Left lung (tissue), 4 donors: ENCODE measurements at regions not wholly inside any gene's neighbourhood (a gene's known extent, or its start where the extent isn't known, plus 50 kb on each side); places are given as distances from the start of the nearest gene placed in this dataset.

Source experiments
- ATAC-seq: fragments of 200-7000 bp; cut with Tn5 transposase; one replicate; pipeline ENCODE4 v1.9.1; 2020; ENCODE audit warnings: moderate library complexity
- DNase-seq, 4 donors: peaks; one replicate each; pipeline ENCODE4 v3.0.0-alpha.2; 2013 to 2020
- H3K27ac ChIP-seq, 2 donors: fragments of 200-600 bp; sonication (generic) in 1 of 2; one replicate each; pipeline versions ENCODE4 v1.5.0 to v1.8.0; 2020 to 2021
- H3K27me3 ChIP-seq, 2 donors: fragments of 200-600 bp; sonication (generic) in 1 of 2; one replicate each; pipeline versions ENCODE4 v1.5.0 to v1.8.0; 2020 to 2021
- H3K36me3 ChIP-seq, 2 donors: fragments of 200-600 bp; sonication (generic) in 1 of 2; one replicate each; pipeline versions ENCODE4 v1.5.0 to v1.8.0; 2020 to 2021
- H3K4me1 ChIP-seq, 2 donors: fragments of 200-600 bp; one replicate each; pipeline ENCODE4 v1.8.0; 2021
- H3K4me3 ChIP-seq, 2 donors: fragments of 200-600 bp; sonication (generic) in 1 of 2; one replicate each; pipeline versions ENCODE4 v1.5.0 to v1.8.0; 2020 to 2021; ENCODE audit warnings: mild to moderate bottlenecking in 1 of 2
- H3K9me3 ChIP-seq, 2 donors: fragments of 200-600 bp; sonication (generic) in 1 of 2; one replicate each; pipeline versions ENCODE4 v1.5.0 to v1.8.0; 2020 to 2021
- CTCF ChIP-seq, 2 donors: fragments of 200-600 bp; sonication (generic) in 1 of 2; IDR thresholded peaks; one replicate each; pipeline versions ENCODE4 v1.5.0 to v1.8.0; 2021; ENCODE audit warnings: antibody characterized with exemption in 2 of 2
- intact Hi-C, 2 donors: fragments of 100-400 bp; cut with DNase I; formaldehyde crosslinking; loops; one replicate each; pipeline versions ENCODE4 v1.11.2 to v1.14.2; 2022
- donor health status: DM: no; HTN: yes; CAD: no.
- donor health status: DM: no; HTN: no; CAD: no.

- ATAC-seq: no peak
Measured at GRCh38 chr13:84239032-84239431, 356.8 kb upstream of the SLITRK1 start.

GRCh38 chr13:84238381-84238780 is 356.1 kb upstream of the SLITRK1 start:
- H3K36me3 ChIP-seq: no peaks in the 10 kb centered on the region
- DNase-seq (no peak), ATAC-seq (no peak)
- intact Hi-C loops: no loop called here
- no peaks in the 10 kb centered on the region for H3K27me3 ChIP-seq
- H3K4me1 ChIP-seq: no peaks in the 10 kb centered on the region
- H3K9me3 ChIP-seq: no peaks in the 10 kb centered on the region
- TF ChIP-seq CTCF (IDR thresholded peaks at IDR 0.05): no peak
- no peak overlapping the region for H3K27ac ChIP-seq
- no peak overlapping the region for H3K4me3 ChIP-seq

More at GRCh38 chr13:84239032-84239431, 356.8 kb upstream of the SLITRK1 start:
- DNase-seq: no peak
- TF ChIP-seq CTCF (IDR thresholded peaks at IDR 0.05): no peak
- Histone ChIP-seq H3K9me3 (no peaks in the 10 kb centered on the region), H3K4me1 (no peaks in the 10 kb centered on the region), H3K27ac (no peak overlapping the region), H3K36me3 (no peaks in the 10 kb centered on the region), H3K27me3 (no peaks in the 10 kb centered on the region), H3K4me3 (no peak overlapping the region)
- intact Hi-C loops: no loop called here

GRCh38 chr13:84237143-84237542 is 354.9 kb upstream of the SLITRK1 start:
- Histone ChIP-seq H3K27ac (no peak overlapping the region), H3K4me1 (no peaks in the 10 kb centered on the region), H3K36me3 (no peaks in the 10 kb centered on the region), H3K27me3 (no peaks in the 10 kb centered on the region), H3K9me3 (no peaks in the 10 kb centered on the region), H3K4me3 (no peak overlapping the region)
- TF ChIP-seq CTCF (IDR thresholded peaks at IDR 0.05): no peak
- intact Hi-C loops: no loop called here
- DNase-seq (no peak), ATAC-seq (no peak)

DNA sequence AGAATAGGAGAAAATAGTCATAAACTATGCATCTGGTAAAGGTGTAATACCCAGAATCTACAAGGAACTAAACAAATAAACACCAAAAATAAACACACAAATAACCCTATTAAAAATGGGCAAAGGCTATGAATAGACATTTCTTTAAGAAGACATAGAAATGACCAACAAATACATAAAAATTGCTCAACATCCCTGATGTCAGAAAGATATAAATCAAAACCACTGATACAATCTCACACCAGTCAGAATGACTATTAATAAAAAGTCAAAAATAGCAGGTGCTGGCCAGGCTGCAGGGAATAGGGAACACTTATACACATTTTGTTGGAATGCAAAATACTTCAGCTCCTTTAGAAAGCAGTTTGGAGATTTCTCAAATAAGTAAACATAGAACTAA is 352.1 kb upstream of the SLITRK1 start:
- Histone ChIP-seq H3K27ac (no peak overlapping the region), H3K4me3 (no peak overlapping the region), H3K4me1 (no peaks in the 10 kb centered on the region), H3K27me3 (no peaks in the 10 kb centered on the region), H3K9me3 (no peaks in the 10 kb centered on the region), H3K36me3 (no peaks in the 10 kb centered on the region)
- TF ChIP-seq CTCF (IDR thresholded peaks at IDR 0.05): no peak
- no peak for ATAC-seq
- no peak for DNase-seq
- intact Hi-C loops: no loop called here

GRCh38 chr13:84230568-84230967 is 348.3 kb upstream of the SLITRK1 start:
- H3K27me3 ChIP-seq: no peaks in the 10 kb centered on the region
- no peak overlapping the region for H3K27ac ChIP-seq
- TF ChIP-seq CTCF (IDR thresholded peaks at IDR 0.05): no peak
- DNase-seq (no peak), ATAC-seq (no peak)
- intact Hi-C loops: no loop called here
- H3K4me3 ChIP-seq: no peak overlapping the region
- H3K4me1 ChIP-seq: no peaks in the 10 kb centered on the region
- no peaks in the 10 kb centered on the region for H3K36me3 ChIP-seq
- H3K9me3 ChIP-seq: no peaks in the 10 kb centered on the region
